ENCODE measurements at regions not wholly inside any gene's neighbourhood (a gene's known extent, or its start where the extent isn't known, plus 50 kb on each side); places are given as distances from the start of the nearest gene placed in this dataset.

GRCh38 chr5:119808024-119808423 lies 178.7 kb downstream of the FAM170A start:
- WGBS, 4 donors = 77 to 85% (median 84%) methylated on average over 2 of the region's 2 CpGs
- no peak overlapping the region for H3K4me3 ChIP-seq
- intact Hi-C loops (cut with DNase I) = no loop called here

GRCh38 chr5:119808474-119808873 lies 179.1 kb downstream of the FAM170A start:
- intact Hi-C loops (cut with DNase I) = no loop called here
- 78 to 87% (median 82%) methylated on average over 2 of the region's 2 CpGs for whole genome bisulfite sequencing, 4 donors
- H3K4me1 ChIP-seq (replicated peaks in 1 of 2) = no peaks in the 10 kb centered on the region
- H3K27ac ChIP-seq = no peak overlapping the region
- TF ChIP-seq POLR2A (IDR thresholded peaks at IDR 0.05) (no peak), CTCF (IDR thresholded peaks at IDR 0.05) (no peak)
- H3K36me3 ChIP-seq (replicated peaks in 1 of 2) = no peaks in the 10 kb centered on the region
- no peaks in the 10 kb centered on the region for H3K27me3 ChIP-seq
- no peak for DNase-seq
- H3K9me3 ChIP-seq (replicated peaks in 1 of 3) = no peaks in the 10 kb centered on the region
- no peak overlapping the region for H3K4me3 ChIP-seq

More at GRCh38 chr5:119808024-119808423, 178.7 kb downstream of the FAM170A start:
- no peak for TF ChIP-seq POLR2A (IDR thresholded peaks at IDR 0.05)
- no peak for TF ChIP-seq CTCF (IDR thresholded peaks at IDR 0.05)
- DNase-seq = no peak
- Histone ChIP-seq H3K27me3 (no peaks in the 10 kb centered on the region), H3K4me1 (replicated peaks in 1 of 2) (no peaks in the 10 kb centered on the region), H3K9me3 (replicated peaks in 1 of 3) (no peaks in the 10 kb centered on the region), H3K27ac (no peak overlapping the region), H3K36me3 (replicated peaks in 1 of 2) (no peaks in the 10 kb centered on the region)

- Histone ChIP-seq H3K36me3 (replicated peaks in 1 of 2) (no peaks in the 10 kb centered on the region), H3K9me3 (replicated peaks in 1 of 3) (no peaks in the 10 kb centered on the region), H3K27ac (no peak overlapping the region), H3K4me3 (no peak overlapping the region), H3K27me3 (no peaks in the 10 kb centered on the region), H3K4me1 (replicated peaks in 1 of 2) (no peaks in the 10 kb centered on the region)
- TF ChIP-seq CTCF (IDR thresholded peaks at IDR 0.05) = no peak
- intact Hi-C loops (cut with DNase I) = no loop called here
- no peak for DNase-seq
These were observed 180.9 kb downstream of the FAM170A start for GRCh38 chr5:119810217-119810616.

- no peaks in the 10 kb centered on the region for H3K36me3 ChIP-seq (replicated peaks in 1 of 2)
- 55 to 72% (median 69%) methylated on average over 5 of the region's 5 CpGs for WGBS, 4 donors
- DNase-seq = no peak
- H3K4me1 ChIP-seq (replicated peaks in 1 of 2) = no peaks in the 10 kb centered on the region
- H3K27me3 ChIP-seq = no peaks in the 10 kb centered on the region
- intact Hi-C loops (cut with DNase I) = no loop called here
- no peak overlapping the region for H3K4me3 ChIP-seq
- no peak overlapping the region for H3K27ac ChIP-seq
- no peaks in the 10 kb centered on the region for H3K9me3 ChIP-seq (replicated peaks in 1 of 3)
- TF ChIP-seq POLR2A (IDR thresholded peaks at IDR 0.05) (no peak), CTCF (IDR thresholded peaks at IDR 0.05) (no peak)
These were observed 182.1 kb downstream of the FAM170A start for GRCh38 chr5:119811458-119811857.
